H9 (cell line): ENCODE measurements at regions not wholly inside any gene's neighbourhood (a gene's known extent, or its start where the extent isn't known, plus 50 kb on each side); places are given as distances from the start of the nearest gene placed in this dataset.

ENCODE experiments used
- DNase-seq: peaks from one replicate; pipeline ENCODE4 v3.0.0-alpha.2; 2017
- H2AFZ ChIP-seq: one replicate; pipeline ENCODE4 v1.6.1; 2013; ENCODE audit warnings: mild to moderate bottlenecking, low read length, control low read depth, moderate library complexity
- H2AK5ac ChIP-seq: 2 replicates; pipeline ENCODE4 v1.6.1; 2013; ENCODE audit warnings: low read length, control low read depth, mixed read lengths; ENCODE audit not compliant: insufficient read length
- H2BK120ac ChIP-seq: one replicate; pipeline ENCODE4 v1.6.1; 2013; ENCODE audit warnings: low read depth, mild to moderate bottlenecking, low read length, control low read depth, inconsistent platforms; ENCODE audit not compliant: poor library complexity, severe bottlenecking
- H2BK12ac ChIP-seq: 2 replicates; pipeline ENCODE4 v1.6.1; 2013; ENCODE audit warnings: low read length, control low read depth, mixed read lengths, low read depth; ENCODE audit not compliant: insufficient read length
- H2BK15ac ChIP-seq: 2 replicates; pipeline ENCODE4 v1.6.1; 2013; ENCODE audit warnings: low read depth, low read length, control low read depth
- H2BK20ac ChIP-seq: one replicate; pipeline ENCODE4 v1.6.1; 2013; ENCODE audit warnings: low read depth, mild to moderate bottlenecking, low read length, control low read depth, inconsistent platforms; ENCODE audit not compliant: poor library complexity, severe bottlenecking
- H2BK5ac ChIP-seq: 2 replicates; pipeline ENCODE4 v1.6.1; 2013; ENCODE audit warnings: low read length, control low read depth, mixed read lengths; ENCODE audit not compliant: insufficient read length
- H3K14ac ChIP-seq: 2 replicates; pipeline ENCODE4 v1.6.1; 2013; ENCODE audit warnings: low read length, control low read depth; ENCODE audit not compliant: insufficient read depth
- H3K18ac ChIP-seq: 2 replicates; pipeline ENCODE4 v1.6.1; 2013; ENCODE audit warnings: low read depth, mild to moderate bottlenecking, mixed read lengths, low read length, control low read depth; ENCODE audit not compliant: insufficient read length
- H3K23ac ChIP-seq: 2 replicates; pipeline ENCODE4 v1.6.1; 2013; ENCODE audit warnings: low read length, control low read depth, mixed read lengths, low read depth; ENCODE audit not compliant: insufficient read length
- H3K23me2 ChIP-seq: 2 replicates; pipeline ENCODE4 v1.6.1; 2013; ENCODE audit warnings: low read depth, mild to moderate bottlenecking, mixed read lengths, low read length, control low read depth; ENCODE audit not compliant: insufficient read length, poor library complexity, severe bottlenecking
- H3K27ac ChIP-seq: 2 replicates; pipeline ENCODE4 v1.5.1; 2013; ENCODE audit warnings: low read length, control low read depth, mixed read lengths, low read depth; ENCODE audit not compliant: insufficient read length
- H3K27me3 ChIP-seq: 2 replicates; pipeline ENCODE4 v1.6.1; 2013; ENCODE audit warnings: low read length, control low read depth, inconsistent platforms; ENCODE audit not compliant: insufficient read depth
- H3K4ac ChIP-seq: 2 replicates; pipeline ENCODE4 v1.6.1; 2013; ENCODE audit warnings: low read depth, mild to moderate bottlenecking, control low read depth, inconsistent platforms, low read length, moderate library complexity
- H3K4me1 ChIP-seq: 2 replicates; pipeline ENCODE4 v1.6.1; 2013; ENCODE audit warnings: low read length, control low read depth, inconsistent platforms; ENCODE audit not compliant: insufficient read depth
- H3K4me2 ChIP-seq: 2 replicates; pipeline ENCODE4 v1.6.1; 2013; ENCODE audit warnings: low read length, control low read depth, mixed read lengths; ENCODE audit not compliant: insufficient read length, insufficient read depth
- H3K56ac ChIP-seq: 2 replicates; pipeline ENCODE4 v1.6.1; 2013; ENCODE audit warnings: low read depth, mild to moderate bottlenecking, mixed read lengths, low read length, control low read depth; ENCODE audit not compliant: insufficient read length
- H3K79me1 ChIP-seq: 2 replicates; pipeline ENCODE4 v1.6.1; 2013; ENCODE audit warnings: low read depth, mild to moderate bottlenecking, moderate library complexity, low read length, control low read depth, inconsistent platforms; ENCODE audit not compliant: insufficient read depth, poor library complexity, severe bottlenecking
- H3K79me2 ChIP-seq: 2 replicates; pipeline ENCODE4 v1.6.1; 2013; ENCODE audit warnings: low read length, control low read depth, inconsistent platforms; ENCODE audit not compliant: insufficient read depth
- H3K9ac ChIP-seq: 2 replicates; pipeline ENCODE4 v1.6.1; 2013; ENCODE audit warnings: low read length, control low read depth, mixed read lengths; ENCODE audit not compliant: insufficient read length; ENCODE audit errors: extremely low read depth
- H3K9me3 ChIP-seq: one replicate; pipeline ENCODE4 v1.6.1; 2013; ENCODE audit warnings: low read depth, low read length, inconsistent platforms; ENCODE audit not compliant: control insufficient read depth
- H3T11ph ChIP-seq: one replicate; pipeline ENCODE4 v1.6.1; 2013; ENCODE audit warnings: mild to moderate bottlenecking, low read length, control low read depth, inconsistent platforms
- H4K20me1 ChIP-seq: one replicate; pipeline ENCODE4 v1.6.1; 2013; ENCODE audit not compliant: control insufficient read depth, insufficient read length, insufficient read depth
- H4K5ac ChIP-seq: 2 replicates; pipeline ENCODE4 v1.6.1; 2013; ENCODE audit warnings: low read depth, mild to moderate bottlenecking, mixed read lengths, low read length, control low read depth; ENCODE audit not compliant: insufficient read length
- H4K8ac ChIP-seq: replicated peaks from 2 replicates; pipeline ENCODE4 v1.6.1; 2013; ENCODE audit warnings: low read length, control low read depth, mixed read lengths, low read depth; ENCODE audit not compliant: insufficient read length
- H4K91ac ChIP-seq: 2 replicates; pipeline ENCODE4 v1.6.1; 2013; ENCODE audit warnings: low read depth, mild to moderate bottlenecking, moderate library complexity, mixed read lengths, low read length, control low read depth; ENCODE audit not compliant: insufficient read length
- H3K27ac Mint-ChIP-seq, 3 experiments: 2 replicates in 2 of 3; 3 replicates in 1 of 3; pipeline ENCODE4 v1.8.0; 2020 to 2021; ENCODE audit warnings: mixed read lengths in 3 of 3, mild to moderate bottlenecking in 1 of 3, moderate library complexity in 1 of 3
- H3K27me3 Mint-ChIP-seq: 2 replicates; pipeline ENCODE4 v1.8.0; 2021; ENCODE audit warnings: low read depth, mild to moderate bottlenecking, moderate library complexity, mixed read lengths
- H3K36me3 Mint-ChIP-seq, 3 experiments: 2 replicates in 2 of 3; 3 replicates in 1 of 3; pipeline ENCODE4 v1.8.0; 2020 to 2021; ENCODE audit warnings: low read depth in 3 of 3, mixed read lengths in 3 of 3; ENCODE audit not compliant: insufficient read depth in 1 of 3
- H3K4me1 Mint-ChIP-seq, 2 experiments: 2 replicates each; pipeline ENCODE4 v1.8.0; 2020; ENCODE audit warnings: mixed read lengths in 2 of 2
- H3K4me3 Mint-ChIP-seq, 2 experiments: 2 replicates in 1 of 2; 3 replicates in 1 of 2; pipeline ENCODE4 v1.8.0; 2020 to 2021; ENCODE audit warnings: mild to moderate bottlenecking in 2 of 2, mixed read lengths in 2 of 2, moderate library complexity in 1 of 2
- H3K9me3 Mint-ChIP-seq, 2 experiments: 2 replicates in 1 of 2; 3 replicates in 1 of 2; pipeline ENCODE4 v1.8.0; 2020; ENCODE audit warnings: mild to moderate bottlenecking in 2 of 2, mixed read lengths in 2 of 2, moderate library complexity in 1 of 2
- WGBS: extraction: QIAGEN DNeasy Blood & Tissue Kit; methylation state at CpG from one replicate; pipeline ENCODE4 v1.1.7; 2013; ENCODE audit warnings: missing lambda C conversion rate, low lambda C conversion rate, mixed read lengths; ENCODE audit not compliant: insufficient read length; ENCODE audit errors: extremely low coverage; 5-methylcytosine and 5-hydroxymethylcytosine counted together
- TF ChIP-seq, protein P1 (sequence below): fragments of 200-600 bp; sonication (generic); conservative IDR thresholded peaks from 3 replicates; pipeline ENCODE4 v1.8.0; 2021; ENCODE audit warnings: antibody characterized with exemption, mild to moderate bottlenecking

- Histone ChIP-seq H4K20me1 (no peaks in the 10 kb centered on the region), H2AK5ac (no peak overlapping the region), H2BK15ac (no peak overlapping the region), H2BK5ac (no peak overlapping the region), H3T11ph (no peak overlapping the region), H3K56ac (no peak overlapping the region), H4K5ac (no peak overlapping the region), H3K23ac (no peak overlapping the region), H3K79me2 (no peaks in the 10 kb centered on the region), H2BK120ac (no peak overlapping the region), H3K14ac (no peak overlapping the region), H2AFZ (no peak overlapping the region), H3K23me2 (no peaks in the 10 kb centered on the region), H3K79me1 (no peaks in the 10 kb centered on the region), H4K91ac (no peak overlapping the region), H3K9ac (no peak overlapping the region), H3K27me3 (no peaks in the 10 kb centered on the region), H3K9me3 (no peaks in the 10 kb centered on the region), H3K4ac (no peak overlapping the region), H2BK12ac (no peak overlapping the region), H3K27ac (no peak overlapping the region), H3K18ac (no peak overlapping the region), H2BK20ac (no peak overlapping the region), H4K8ac (no peak overlapping the region), H3K4me2 (no peak overlapping the region), H3K4me1 (peaks cover 6% of the 10 kb centered on the region; the same call in 1 of the 2 replicates)
- no CpG with 5 or more reads among the region's 4 CpGs for WGBS
- Mint-ChIP-seq H3K4me1 (peaks cover 34 to 43% of the 10 kb centered on the region in 2 experiments), H3K4me3 (no peak overlapping the region), H3K27me3 (no peaks in the 10 kb centered on the region; the same call in 1 of the 2 replicates), H3K9me3 (no peaks in the 10 kb centered on the region; a peak in 2 of 5 replicates), H3K36me3 (no peaks in the 10 kb centered on the region; a peak in 1 of 7 replicates), H3K27ac (no peak overlapping the region)
- no peak for DNase-seq
- TF ChIP-seq, protein P1, sequence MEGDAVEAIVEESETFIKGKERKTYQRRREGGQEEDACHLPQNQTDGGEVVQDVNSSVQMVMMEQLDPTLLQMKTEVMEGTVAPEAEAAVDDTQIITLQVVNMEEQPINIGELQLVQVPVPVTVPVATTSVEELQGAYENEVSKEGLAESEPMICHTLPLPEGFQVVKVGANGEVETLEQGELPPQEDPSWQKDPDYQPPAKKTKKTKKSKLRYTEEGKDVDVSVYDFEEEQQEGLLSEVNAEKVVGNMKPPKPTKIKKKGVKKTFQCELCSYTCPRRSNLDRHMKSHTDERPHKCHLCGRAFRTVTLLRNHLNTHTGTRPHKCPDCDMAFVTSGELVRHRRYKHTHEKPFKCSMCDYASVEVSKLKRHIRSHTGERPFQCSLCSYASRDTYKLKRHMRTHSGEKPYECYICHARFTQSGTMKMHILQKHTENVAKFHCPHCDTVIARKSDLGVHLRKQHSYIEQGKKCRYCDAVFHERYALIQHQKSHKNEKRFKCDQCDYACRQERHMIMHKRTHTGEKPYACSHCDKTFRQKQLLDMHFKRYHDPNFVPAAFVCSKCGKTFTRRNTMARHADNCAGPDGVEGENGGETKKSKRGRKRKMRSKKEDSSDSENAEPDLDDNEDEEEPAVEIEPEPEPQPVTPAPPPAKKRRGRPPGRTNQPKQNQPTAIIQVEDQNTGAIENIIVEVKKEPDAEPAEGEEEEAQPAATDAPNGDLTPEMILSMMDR: no peak
These were observed 99.8 kb downstream of the EBNA1BP2 start for GRCh38 chr1:43072314-43072713.
